GM18907 (cell line): ENCODE measurements at regions not wholly inside any gene's neighbourhood (a gene's known extent, or its start where the extent isn't known, plus 50 kb on each side); places are given as distances from the start of the nearest gene placed in this dataset.
"Not testable (repeated sequence)": the region's sequence is repeated elsewhere in the genome, so short reads cannot be mapped to it uniquely, and the experiment has no call there.

Experiments
- ATAC-seq: cut with Tn5 transposase; IDR thresholded peaks from one replicate; pipeline ENCODE4 v1.9.1; 2021; ENCODE audit warnings: mild to moderate bottlenecking, moderate library complexity; ENCODE audit not compliant: unreplicated experiment

GRCh38 chr18:34942276-34942675 is 98.9 kb upstream of the MAPRE2 start:
- no peak for ATAC-seq

GRCh38 chr18:34942975-34943374 is 98.2 kb upstream of the MAPRE2 start:
- no peak for ATAC-seq

GRCh38 chr18:34943587-34943986 is 97.6 kb upstream of the MAPRE2 start:
- ATAC-seq: no peak

- ATAC-seq: no peak
These were observed 93.5 kb upstream of the MAPRE2 start for GRCh38 chr18:34947711-34948125.

- ATAC-seq: no peak
These were observed 89.4 kb upstream of the MAPRE2 start for GRCh38 chr18:34951625-34952379.

- ATAC-seq: no peak
These were observed 88.0 kb upstream of the MAPRE2 start for GRCh38 chr18:34953212-34953611.

- ATAC-seq: not testable (repeated sequence)
These were observed 85.7 kb upstream of the MAPRE2 start for GRCh38 chr18:34955494-34955893.

- no peak for ATAC-seq
These were observed 84.5 kb upstream of the MAPRE2 start for GRCh38 chr18:34956663-34957062.

- no peak for ATAC-seq
These were observed 83.9 kb upstream of the MAPRE2 start for GRCh38 chr18:34957119-34957863.

GRCh38 chr18:34957864-34958259 is 83.4 kb upstream of the MAPRE2 start:
- no peak for ATAC-seq

- no peak for ATAC-seq
These were observed 81.9 kb upstream of the MAPRE2 start for GRCh38 chr18:34959211-34959829.

- ATAC-seq: no peak
These were observed 81.2 kb upstream of the MAPRE2 start for GRCh38 chr18:34959989-34960388.

GRCh38 chr18:34965108-34965507 is 76.1 kb upstream of the MAPRE2 start:
- ATAC-seq: no peak

- ATAC-seq: no peak
These were observed 75.6 kb upstream of the MAPRE2 start for GRCh38 chr18:34965566-34965965.

GRCh38 chr18:34970106-34970505 is 71.1 kb upstream of the MAPRE2 start:
- no peak for ATAC-seq

- no peak for ATAC-seq
These were observed 69.9 kb upstream of the MAPRE2 start for GRCh38 chr18:34971313-34971712.

GRCh38 chr18:34972765-34973414 is 68.3 kb upstream of the MAPRE2 start:
- ATAC-seq: no peak

- no peak for ATAC-seq
These were observed 65.1 kb upstream of the MAPRE2 start for GRCh38 chr18:34976123-34976522.

GRCh38 chr18:34976534-34976898 is 64.7 kb upstream of the MAPRE2 start:
- ATAC-seq: peak; percentile 7

- peak; percentile 83 for ATAC-seq
These were observed 64.0 kb upstream of the MAPRE2 start for GRCh38 chr18:34976899-34977837.
